WTC11 (cell line): ENCODE measurements at regions not wholly inside any gene's neighbourhood (a gene's known extent, or its start where the extent isn't known, plus 50 kb on each side); places are given as distances from the start of the nearest gene placed in this dataset.
A peak's percentile ranks its signal among the peaks of the same experiment; 100 is the strongest.

ENCODE experiments used
- ATAC-seq: fragments of 200-7000 bp; cut with Tn5 transposase; 2 replicates; pipeline ENCODE4 v1.10.0; 2021; ENCODE audit warnings: mild to moderate bottlenecking, moderate library complexity
- CTCF ChIA-PET: fragments of 300-600 bp; sonication (Branson Sonifier 250); formaldehyde crosslinking; loops from one replicate; lab custom pipeline; 2021; ENCODE audit warnings: antibody characterized with exemption; lab: Charles Lee
- POLR2A ChIA-PET: fragments of 350-600 bp; sonication (Branson Sonifier 250); formaldehyde crosslinking; loops from one replicate; lab custom pipeline; 2021; ENCODE audit warnings: antibody characterized with exemption; lab: Charles Lee
- DNase-seq: peaks from one replicate; pipeline ENCODE4 v3.0.0; 2021; ENCODE audit warnings: low spot score
- H3K27ac Mint-ChIP-seq: 2 replicates; pipeline ENCODE4 v1.8.0; 2021; ENCODE audit warnings: mixed read lengths
- H3K27me3 Mint-ChIP-seq: 2 replicates; pipeline ENCODE4 v1.8.0; 2021; ENCODE audit warnings: low read depth, mild to moderate bottlenecking, moderate library complexity, mixed read lengths
- H3K36me3 Mint-ChIP-seq: 2 replicates; pipeline ENCODE4 v1.8.0; 2021; ENCODE audit warnings: mixed read lengths
- H3K4me1 Mint-ChIP-seq: 2 replicates; pipeline ENCODE4 v1.8.0; 2022; ENCODE audit warnings: mixed read lengths
- H3K4me3 Mint-ChIP-seq: 2 replicates; pipeline ENCODE4 v1.8.0; 2021; ENCODE audit warnings: mild to moderate bottlenecking, moderate library complexity, mixed read lengths
- H3K9me3 Mint-ChIP-seq: 2 replicates; pipeline ENCODE4 v1.8.0; 2021; ENCODE audit warnings: mixed read lengths
- ATF6 ChIP-seq: sonication (generic); formaldehyde crosslinking; IDR thresholded peaks from 2 replicates; pipeline ENCODE4 v1.8.1; 2023; ENCODE audit warnings: mild to moderate bottlenecking, missing genetic modification reagents
- CBFB ChIP-seq: sonication (generic); formaldehyde crosslinking; IDR thresholded peaks from 2 replicates; pipeline ENCODE4 v1.8.1; 2022; ENCODE audit warnings: mild to moderate bottlenecking, low read depth, missing genetic modification reagents
- CTCF ChIP-seq: fragments of 200-600 bp; IDR thresholded peaks from 2 replicates; pipeline ENCODE4 v1.8.0; 2022; ENCODE audit warnings: antibody characterized with exemption
- E2F5 ChIP-seq: sonication (generic); formaldehyde crosslinking; IDR thresholded peaks from 2 replicates; pipeline ENCODE4 v1.8.1; 2022; ENCODE audit warnings: mild to moderate bottlenecking, moderate library complexity, missing genetic modification reagents
- FOXP4 ChIP-seq: sonication (generic); formaldehyde crosslinking; IDR thresholded peaks from 2 replicates; pipeline ENCODE4 v1.8.0; 2022; ENCODE audit warnings: mild to moderate bottlenecking, missing genetic modification reagents
- HMGA2 ChIP-seq: fragments of 250-450 bp; sonication (Bioruptor Pico); IDR thresholded peaks from 2 replicates; pipeline ENCODE4 v1.4.0; 2021; ENCODE audit warnings: mild to moderate bottlenecking, moderate library complexity
- MYBL2 ChIP-seq: sonication (generic); formaldehyde crosslinking; IDR thresholded peaks from 2 replicates; pipeline ENCODE4 v1.8.1; 2023; ENCODE audit warnings: mild to moderate bottlenecking, moderate library complexity, missing genetic modification reagents
- NFE2L1 ChIP-seq: sonication (generic); formaldehyde crosslinking; IDR thresholded peaks from 2 replicates; pipeline ENCODE4 v1.8.1; 2023; ENCODE audit warnings: missing genetic modification reagents
- RELA ChIP-seq: sonication (generic); formaldehyde crosslinking; IDR thresholded peaks from 2 replicates; pipeline ENCODE4 v1.8.1; 2022; ENCODE audit warnings: missing genetic modification reagents, mild to moderate bottlenecking, borderline replicate concordance
- SMAD4 ChIP-seq: sonication (generic); formaldehyde crosslinking; IDR thresholded peaks from 2 replicates; pipeline ENCODE4 v1.8.0; 2022; ENCODE audit warnings: mild to moderate bottlenecking, missing genetic modification reagents
- TEAD4 ChIP-seq: sonication (generic); formaldehyde crosslinking; IDR thresholded peaks from 2 replicates; pipeline ENCODE4 v1.8.0; 2022; ENCODE audit warnings: mild to moderate bottlenecking, missing genetic modification reagents
- ZMAT4 ChIP-seq: fragments of 250-450 bp; sonication (Bioruptor Pico); IDR thresholded peaks from 2 replicates; pipeline ENCODE4 v1.9.0; 2021; ENCODE audit warnings: mild to moderate bottlenecking
- ZNF423 ChIP-seq: fragments of 250-450 bp; sonication (Bioruptor Pico); IDR thresholded peaks from 2 replicates; pipeline ENCODE4 v2.1.2; 2022; ENCODE audit warnings: mild to moderate bottlenecking, moderate library complexity
- ZNF532 ChIP-seq: fragments of 250-450 bp; sonication (Bioruptor Pico); IDR thresholded peaks from 2 replicates; pipeline ENCODE4 v1.9.0; 2021; ENCODE audit warnings: mild to moderate bottlenecking, borderline replicate concordance

- 0 out of 2 replicates have a peak, but pooled peaks cover 3% of the 10 kb centered on the region for H3K27me3 Mint-ChIP-seq
- CTCF ChIA-PET = interaction anchor here (1.1 kb wide), 1 partner anchor 262 kb away, joined by 3 read pairs; no protein-coding TSS in a partner anchor
Observed at GRCh38 chr7:24125765-24126164, 158.2 kb upstream of the NPY start.

GRCh38 chr7:24127930-24128329 lies 156.1 kb upstream of the NPY start:
- CTCF ChIA-PET = no interaction called here
- H3K4me3 Mint-ChIP-seq = no peak overlapping the region
- DNase-seq = no peak
- H3K36me3 Mint-ChIP-seq = no peaks in the 10 kb centered on the region
- H3K27me3 Mint-ChIP-seq = 0 out of 2 replicates have a peak, but pooled peaks cover 3% of the 10 kb centered on the region
- TF ChIP-seq CTCF = no peak
- TF ChIP-seq NFE2L1 (CRISPR knock-in tag) = no peak
- no peak for TF ChIP-seq MYBL2 (CRISPR knock-in tag)
- TF ChIP-seq ZNF423 (CRISPR knock-in tag) = no peak
- no peak for TF ChIP-seq E2F5 (CRISPR knock-in tag)
- no peak for TF ChIP-seq CBFB (CRISPR knock-in tag)
- no peak for TF ChIP-seq ATF6 (CRISPR knock-in tag)
- TF ChIP-seq, all 79 proteins: peak for 0
- H3K4me1 Mint-ChIP-seq = no peaks in the 10 kb centered on the region
- no peak overlapping the region for H3K27ac Mint-ChIP-seq
- no peak for ATAC-seq
- H3K9me3 Mint-ChIP-seq = no peaks in the 10 kb centered on the region
- POLR2A ChIA-PET = interaction anchor here (0.6 kb wide), 1 partner anchor 119 kb away, joined by 3 read pairs; no protein-coding TSS in a partner anchor

More at GRCh38 chr7:24125765-24126164, 158.2 kb upstream of the NPY start:
- no peak for TF ChIP-seq RELA (CRISPR knock-in tag)
- no peak for TF ChIP-seq ZNF532 (CRISPR knock-in tag)
- no peak for TF ChIP-seq SMAD4
- no peak for TF ChIP-seq ZMAT4 (CRISPR knock-in tag)
- TF ChIP-seq HMGA2 = no peak
- TF ChIP-seq FOXP4 = no peak
- TF ChIP-seq TEAD4 (CRISPR knock-in tag) = no peak
- no peak overlapping the region for H3K27ac Mint-ChIP-seq
- no peaks in the 10 kb centered on the region for H3K4me1 Mint-ChIP-seq
- DNase-seq = no peak
- no peaks in the 10 kb centered on the region for H3K36me3 Mint-ChIP-seq
- peak; percentile 46; the same call in 1 of the 2 replicates for ATAC-seq
- H3K9me3 Mint-ChIP-seq = no peaks in the 10 kb centered on the region
- no peak overlapping the region for H3K4me3 Mint-ChIP-seq
- POLR2A ChIA-PET = no interaction called here
